Left kidney (tissue), 1 donor: ENCODE measurements at regions not wholly inside any gene's neighbourhood (a gene's known extent, or its start where the extent isn't known, plus 50 kb on each side); places are given as distances from the start of the nearest gene placed in this dataset.

ENCODE experiments used
- DNase-seq: peaks from one replicate; pipeline ENCODE4 v3.0.0-alpha.2; 2013

- DNase-seq: no peak
These were observed 136.3 kb downstream of the TMEM17 start for GRCh38 chr2:62369541-62370202.

DNA sequence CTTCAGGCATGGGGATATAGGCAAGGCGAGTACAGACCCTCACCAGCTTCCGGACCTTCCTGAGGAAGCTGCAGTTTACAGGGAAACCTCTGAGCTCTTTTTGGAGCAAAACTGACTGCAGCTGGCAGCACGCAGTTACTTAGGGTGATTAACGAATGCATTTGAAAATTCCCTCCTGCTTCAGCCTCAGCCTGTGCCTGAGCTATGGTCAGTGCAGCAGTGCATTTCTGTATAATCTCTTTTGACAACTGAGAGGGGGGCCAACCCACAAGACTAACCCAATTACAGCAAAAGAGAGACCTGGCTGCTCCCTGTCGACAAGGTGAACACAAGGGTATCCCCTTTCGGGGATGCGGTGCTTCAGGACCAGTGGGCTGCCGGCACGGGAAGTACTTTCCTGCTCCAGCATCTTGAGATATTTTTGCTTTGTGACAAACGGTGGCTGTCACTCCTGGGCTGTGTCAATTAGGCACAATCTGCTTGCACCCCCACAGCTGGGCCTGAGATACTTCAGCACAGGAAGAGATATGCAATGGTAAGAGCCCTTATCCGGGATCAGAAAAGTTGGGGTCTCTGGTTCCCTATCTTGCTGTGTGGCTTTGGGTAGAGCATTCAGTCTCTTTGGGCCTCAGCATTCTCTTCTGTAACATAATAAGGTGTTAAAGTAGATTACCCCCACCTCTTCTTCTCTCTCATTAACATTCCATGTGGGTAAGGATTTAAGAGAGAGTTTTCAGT is 141.0 kb downstream of the TMEM17 start:
- no peak for DNase-seq

DNA sequence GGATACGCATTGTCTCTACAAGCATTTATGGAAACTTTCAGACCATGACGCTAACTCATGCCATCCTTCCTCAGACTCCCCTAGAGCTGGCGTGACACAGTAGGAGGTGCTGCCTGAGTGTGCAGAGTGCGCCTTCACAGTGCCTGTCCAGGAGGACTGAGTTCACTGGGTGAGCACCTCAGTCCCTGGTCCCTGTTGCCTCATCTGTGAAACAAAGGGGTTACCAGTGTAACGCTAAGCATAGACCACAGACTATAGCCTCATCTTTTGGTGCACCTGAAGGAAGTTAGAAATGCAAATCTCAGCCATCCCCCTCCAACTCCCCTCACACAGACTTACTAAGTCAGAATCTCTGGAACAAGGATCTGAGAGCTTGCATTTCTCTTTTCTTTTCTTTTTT is 142.8 kb downstream of the TMEM17 start:
- no peak for DNase-seq

- DNase-seq: no peak
These were observed 143.4 kb downstream of the TMEM17 start for GRCh38 chr2:62362561-62362960.

DNA sequence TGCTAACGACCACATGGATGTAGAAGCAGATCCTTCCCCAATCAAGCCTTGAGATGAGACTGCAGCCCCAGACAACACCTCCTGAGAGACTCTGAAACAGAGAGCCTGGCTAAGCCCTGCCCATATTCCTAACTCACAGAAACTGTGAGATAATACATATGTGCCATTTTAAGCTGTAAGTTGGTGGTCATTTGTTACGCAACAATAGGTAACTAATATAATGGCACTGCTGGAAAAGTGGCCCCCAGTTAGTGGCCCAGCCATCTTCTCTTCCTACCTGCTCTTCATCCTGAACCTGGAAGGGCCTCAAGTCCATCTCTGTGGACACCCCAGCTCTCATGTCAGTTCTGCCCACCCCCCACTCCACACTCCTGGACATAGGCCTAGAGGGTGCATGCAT is 144.0 kb downstream of the TMEM17 start:
- DNase-seq: no peak

GRCh38 chr2:62354771-62355561 is 151.0 kb downstream of the TMEM17 start:
- no peak for DNase-seq

GRCh38 chr2:62352031-62352430 is 154.0 kb downstream of the TMEM17 start:
- DNase-seq: no peak

DNA sequence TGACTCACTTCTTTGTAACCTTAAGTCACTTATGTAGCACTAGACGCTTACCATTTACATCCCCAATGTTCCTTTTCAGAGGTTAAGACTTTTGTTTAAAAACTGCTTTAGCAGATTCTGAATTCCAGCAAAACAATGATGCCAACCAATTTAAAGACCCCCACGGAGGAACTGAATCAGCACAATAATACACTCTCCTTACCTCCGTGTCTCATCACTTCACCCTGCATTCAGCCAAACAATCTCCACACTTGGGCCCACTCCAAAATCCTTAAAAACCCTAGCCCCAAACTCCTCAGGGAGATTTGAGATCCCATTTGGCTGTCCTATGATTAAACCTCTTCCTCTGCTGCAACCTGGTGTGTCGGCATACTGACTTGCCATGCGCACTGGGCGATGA is 153.9 kb downstream of the B3GNT2 start:
- no peak for DNase-seq

GRCh38 chr2:62348700-62349099 is 152.8 kb downstream of the B3GNT2 start:
- DNase-seq: no peak

GRCh38 chr2:62347563-62348270 is 151.8 kb downstream of the B3GNT2 start:
- DNase-seq: no peak

DNA sequence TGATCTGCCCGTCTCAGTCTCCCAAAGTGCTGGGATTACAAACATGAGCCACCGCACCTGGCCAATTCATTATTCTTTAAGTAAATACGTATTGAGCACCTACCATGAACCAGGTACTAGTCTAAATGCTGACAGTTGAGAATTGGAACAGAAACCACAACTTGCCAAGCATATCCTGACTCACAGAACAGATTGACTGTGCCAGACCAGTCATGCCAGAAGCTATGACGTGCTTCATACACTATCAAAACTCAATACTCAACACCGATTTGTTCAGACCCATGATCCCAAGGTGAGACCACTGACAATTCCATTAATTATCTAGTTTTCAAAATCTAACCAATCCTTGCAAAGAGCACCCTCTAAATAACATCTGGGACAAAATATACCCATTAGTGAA is 148.6 kb downstream of the B3GNT2 start:
- DNase-seq: no peak

GRCh38 chr2:62343636-62344337 is 147.9 kb downstream of the B3GNT2 start:
- no peak for DNase-seq

DNA sequence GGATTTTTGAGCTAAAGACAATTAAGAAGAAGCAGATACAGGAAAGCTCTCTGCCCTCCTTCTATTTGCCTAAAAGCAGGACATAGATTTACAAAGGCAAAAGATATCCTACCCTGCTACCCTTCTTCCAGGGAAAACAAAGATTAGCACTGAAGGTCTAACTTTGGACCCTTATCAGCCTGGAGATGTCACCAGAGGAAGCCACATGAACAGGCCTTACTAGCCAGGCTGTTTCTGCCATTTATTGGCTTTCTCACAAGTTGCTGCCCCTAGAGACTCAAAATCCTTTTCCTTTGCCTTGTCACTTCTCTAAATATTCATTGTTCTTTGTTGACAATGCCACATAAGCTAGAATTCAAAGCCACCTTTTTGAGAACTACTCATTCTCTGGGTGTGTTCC is 147.3 kb downstream of the B3GNT2 start:
- DNase-seq: no peak

- DNase-seq: no peak
These were observed 145.1 kb downstream of the B3GNT2 start for GRCh38 chr2:62340994-62341484.

- no peak for DNase-seq
These were observed 143.9 kb downstream of the B3GNT2 start for GRCh38 chr2:62339837-62340236.

- DNase-seq: no peak
These were observed 143.5 kb downstream of the B3GNT2 start for GRCh38 chr2:62339413-62339812.

- DNase-seq: no peak
These were observed 142.2 kb downstream of the B3GNT2 start for GRCh38 chr2:62338111-62338510.

GRCh38 chr2:62337403-62337802 is 141.5 kb downstream of the B3GNT2 start:
- no peak for DNase-seq

GRCh38 chr2:62335612-62336011 is 139.7 kb downstream of the B3GNT2 start:
- DNase-seq: no peak

- DNase-seq: no peak
These were observed 138.6 kb downstream of the B3GNT2 start for GRCh38 chr2:62334440-62335058.

DNA sequence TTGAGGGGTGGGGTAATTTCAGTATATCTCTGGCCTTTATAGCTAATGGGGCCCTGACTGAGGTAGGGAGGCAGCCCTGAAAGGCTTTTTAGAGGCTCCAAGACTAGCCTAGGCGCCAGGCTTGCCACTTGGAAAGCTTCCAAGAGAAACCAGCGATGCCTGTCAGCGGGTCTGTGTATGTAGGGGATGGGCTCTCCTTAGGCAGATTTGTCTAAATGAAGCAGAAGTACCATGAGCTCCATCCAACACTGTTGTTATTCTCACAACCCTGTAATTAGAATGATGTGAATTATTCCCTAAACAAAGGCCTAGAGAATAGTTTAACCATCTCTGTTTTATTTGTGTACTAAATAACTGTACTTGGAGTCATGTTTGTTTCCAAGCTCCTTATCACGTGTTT is 138.1 kb downstream of the B3GNT2 start:
- DNase-seq: no peak
